Hepatic stellate cell (primary cell): ENCODE measurements at regions not wholly inside any gene's neighbourhood (a gene's known extent, or its start where the extent isn't known, plus 50 kb on each side); places are given as distances from the start of the nearest gene placed in this dataset.

Source experiments
- DNase-seq: peaks from one replicate; pipeline ENCODE4 v3.0.0; 2011; ENCODE audit warnings: low spot score

DNA sequence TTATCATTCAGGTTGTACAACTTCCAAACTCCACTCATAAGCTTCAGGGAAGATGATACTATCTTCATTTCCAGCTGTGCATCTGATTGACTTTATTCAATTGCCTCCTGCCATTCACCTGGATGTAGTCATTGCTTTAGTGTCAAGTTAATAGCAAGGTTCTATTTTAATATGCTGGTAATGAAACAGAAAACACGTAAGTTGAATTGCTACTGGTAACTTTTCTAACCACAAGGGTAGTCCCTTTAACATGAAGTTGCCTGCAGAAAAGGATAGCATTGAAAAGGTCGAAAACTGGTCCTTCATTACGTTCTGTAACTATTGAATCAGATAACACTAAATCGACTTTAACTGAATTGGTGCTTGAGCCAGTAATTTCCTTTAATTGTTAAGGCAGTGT lies 459.4 kb upstream of the CDH6 start:
- DNase-seq: no peak

DNA sequence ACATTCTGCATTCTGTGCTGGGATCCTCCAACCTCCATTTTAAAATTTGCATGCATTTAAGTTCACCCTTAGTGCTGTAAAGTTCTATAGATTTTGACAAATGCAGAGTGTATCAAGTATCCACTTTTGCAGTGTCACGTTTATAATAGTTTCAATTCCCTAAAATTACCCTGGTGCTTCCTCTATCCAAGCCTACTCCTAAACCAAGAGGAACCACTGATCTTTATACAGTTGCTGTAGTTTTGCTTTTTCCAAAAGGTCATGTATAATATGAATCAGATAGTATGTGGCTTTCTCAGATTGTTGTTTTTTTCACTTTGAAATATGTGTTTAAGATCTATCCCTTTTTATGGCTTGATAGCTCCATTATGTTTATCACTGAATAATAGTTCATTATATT lies 468.4 kb upstream of the CDH6 start:
- DNase-seq: no peak

DNA sequence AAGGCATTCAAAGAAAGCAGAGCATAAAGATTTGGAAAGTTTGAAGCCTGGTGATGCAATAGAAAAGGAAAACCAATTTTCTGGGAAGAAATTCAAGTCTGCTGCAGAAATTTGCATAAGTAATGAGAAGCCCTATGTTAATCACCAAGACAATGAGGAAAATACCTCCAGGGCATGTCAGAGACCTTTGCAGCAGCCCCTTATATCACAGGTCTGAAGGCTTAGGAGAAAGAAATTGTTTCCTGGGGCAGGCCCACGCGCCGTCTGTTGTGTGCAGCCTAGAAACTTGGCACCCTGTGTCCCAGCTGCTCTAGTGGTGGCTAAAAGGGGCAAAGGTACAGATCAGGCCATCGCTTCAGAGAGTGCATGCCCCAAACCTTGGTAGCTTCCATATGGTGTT lies 495.3 kb upstream of the CDH6 start:
- DNase-seq: no peak

DNA sequence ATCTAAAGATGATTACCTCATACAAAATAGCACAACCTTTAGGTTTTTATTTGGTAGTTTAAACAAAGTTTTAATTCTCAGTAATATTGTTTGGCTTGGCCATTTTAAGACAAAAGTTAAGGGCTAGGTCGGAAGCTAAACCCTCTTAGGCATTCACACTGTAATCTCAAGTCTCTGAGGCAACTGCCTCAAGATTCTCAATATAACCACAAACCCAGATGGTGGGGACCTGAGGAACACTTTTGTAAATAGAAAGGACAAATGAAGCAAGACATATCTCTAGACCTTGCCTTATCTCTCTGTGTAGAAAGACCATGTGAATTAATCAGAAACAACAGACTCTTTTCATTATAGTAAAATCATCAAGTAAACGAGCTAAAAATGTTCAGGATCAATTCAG lies 500.2 kb upstream of the CDH6 start:
- DNase-seq: no peak

DNA sequence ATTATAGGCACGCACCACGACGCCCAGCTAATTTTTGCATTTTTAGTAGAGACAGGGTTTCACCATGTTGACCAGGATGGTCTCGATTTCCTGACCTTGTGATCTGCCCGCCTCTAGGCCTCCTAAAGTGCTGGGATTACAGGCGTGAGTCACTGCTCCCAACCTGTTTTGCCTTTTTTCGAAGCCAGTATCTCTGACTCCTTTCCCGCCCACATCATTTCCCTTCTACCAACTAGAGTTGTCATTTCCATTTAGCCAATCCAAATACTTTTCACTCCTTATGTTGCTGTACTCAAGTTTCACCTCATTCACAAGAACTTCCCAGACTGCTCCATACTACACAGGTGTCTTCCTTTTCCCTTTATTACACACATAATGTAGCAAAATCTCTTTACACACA lies 502.6 kb upstream of the CDH6 start:
- no peak for DNase-seq

DNA sequence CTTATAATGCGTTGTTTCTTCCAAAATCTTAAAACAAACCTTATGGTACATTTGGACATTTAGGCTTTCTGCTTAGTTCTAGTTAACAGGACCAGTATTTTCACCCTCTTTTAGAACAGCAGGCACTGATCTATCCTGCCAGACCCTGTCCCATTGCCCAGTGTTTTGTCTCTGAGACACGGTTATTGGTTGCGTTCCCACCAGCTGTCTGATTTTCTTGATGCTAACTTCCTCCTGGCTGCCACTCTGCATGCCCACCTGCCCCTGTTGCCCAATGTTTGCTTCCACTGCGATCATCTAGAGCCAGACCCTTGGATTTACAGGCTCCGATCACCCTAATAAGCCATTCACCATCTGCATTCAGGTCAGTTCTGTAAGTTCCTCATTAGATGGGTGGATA lies 506.0 kb upstream of the CDH6 start:
- DNase-seq: no peak

DNA sequence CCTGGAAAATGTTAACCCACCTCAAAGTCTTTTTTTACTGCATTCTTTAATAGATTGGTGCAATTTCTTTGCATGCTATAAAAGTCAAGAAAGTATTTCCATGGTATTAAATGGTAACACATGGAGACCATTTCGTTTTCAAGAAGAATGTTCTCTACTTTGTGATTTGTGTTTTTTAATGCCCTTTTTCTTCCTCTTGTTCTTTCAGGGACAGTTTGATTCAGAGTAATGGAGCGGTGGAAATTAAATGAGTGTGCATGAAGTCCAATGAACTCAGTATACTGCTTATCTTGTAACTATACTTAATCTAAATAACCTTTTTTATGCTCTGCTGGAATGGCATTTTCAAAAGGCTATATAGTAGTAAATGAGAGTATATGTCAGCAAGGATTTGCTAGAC lies 507.0 kb upstream of the CDH6 start:
- DNase-seq: no peak

DNA sequence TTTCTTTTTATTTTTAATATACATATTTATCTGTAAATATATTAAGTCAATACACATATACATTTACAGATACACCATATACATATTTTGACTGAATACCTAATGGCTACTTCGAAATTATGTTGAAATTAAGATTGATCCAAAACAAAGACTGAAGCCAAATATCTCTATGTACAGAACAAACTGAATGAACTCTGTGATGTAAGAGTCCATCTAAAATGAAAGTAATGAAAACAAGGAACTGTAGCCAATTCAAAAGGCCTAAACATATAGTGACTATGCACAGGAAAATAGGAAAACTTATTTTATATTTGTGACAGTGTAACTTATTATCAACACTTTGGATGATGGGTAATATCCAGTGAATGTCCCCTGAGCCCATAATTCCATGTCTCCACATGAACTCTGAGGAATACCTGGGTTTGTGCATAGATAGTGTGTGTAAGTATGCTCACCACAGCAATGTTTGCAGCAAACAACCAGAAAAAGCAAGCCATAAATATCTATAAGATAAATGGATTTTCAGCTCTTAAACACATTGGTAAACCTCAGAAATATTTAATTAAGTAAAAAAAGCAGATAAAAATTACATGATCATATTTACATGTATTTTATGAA lies 517.2 kb upstream of the CDH6 start:
- DNase-seq: no peak

DNA sequence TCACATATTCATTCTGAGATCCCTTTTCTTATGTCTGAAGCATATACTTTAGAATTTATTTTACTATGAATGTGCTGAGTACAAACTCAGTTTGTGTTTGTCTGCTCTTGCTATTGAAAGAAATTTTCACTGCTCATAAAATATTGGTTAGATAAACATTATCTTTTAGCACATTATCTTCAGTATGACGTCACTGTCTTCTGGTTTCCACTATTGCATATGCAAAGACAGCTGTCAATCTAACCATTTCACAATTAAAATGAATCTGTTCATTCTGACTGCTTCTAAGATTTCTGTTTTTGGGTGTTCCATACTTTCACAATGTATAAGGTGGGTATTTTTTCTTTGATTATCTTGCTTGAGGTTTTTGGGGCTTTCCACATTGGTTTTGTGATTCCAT lies 526.2 kb upstream of the CDH6 start:
- no peak for DNase-seq

DNA sequence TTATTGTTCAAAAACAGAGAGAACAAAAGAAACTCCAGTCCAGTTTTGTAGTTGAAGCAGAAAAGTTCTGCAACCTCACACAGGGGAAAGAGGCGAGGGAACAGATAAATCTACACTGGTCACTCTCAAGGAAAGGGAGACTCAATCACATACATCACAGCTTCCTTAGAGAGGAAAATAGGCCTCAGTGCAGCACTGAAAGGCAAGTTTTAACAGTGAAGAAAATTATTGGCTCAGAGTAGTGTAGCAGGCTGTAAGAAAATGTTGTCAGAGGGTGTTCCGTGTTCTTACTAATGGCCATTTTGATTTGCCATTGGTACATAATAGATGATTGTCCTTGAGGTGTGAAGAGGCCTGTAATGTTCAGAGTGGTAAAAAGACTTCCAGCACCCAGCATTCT lies 530.0 kb upstream of the CDH6 start:
- no peak for DNase-seq

DNA sequence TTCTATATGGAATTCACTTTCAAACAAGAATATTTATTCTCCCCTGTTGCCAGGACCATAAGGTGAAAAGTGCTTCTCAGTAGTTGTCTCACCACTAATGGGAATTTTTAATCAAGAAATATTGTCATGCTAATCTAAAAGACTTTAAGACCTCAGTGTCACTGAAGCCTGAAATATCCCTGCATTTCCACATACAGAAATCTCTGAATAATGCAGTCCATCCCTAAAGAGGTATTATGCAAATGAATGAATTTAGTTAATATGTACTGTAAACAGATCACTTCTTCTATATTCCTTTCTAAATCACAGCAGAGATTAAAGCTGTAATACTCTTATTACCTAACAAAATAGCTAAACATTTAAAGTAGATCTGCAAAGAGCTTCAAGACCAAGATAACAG lies 531.1 kb upstream of the CDH6 start:
- no peak for DNase-seq

DNA sequence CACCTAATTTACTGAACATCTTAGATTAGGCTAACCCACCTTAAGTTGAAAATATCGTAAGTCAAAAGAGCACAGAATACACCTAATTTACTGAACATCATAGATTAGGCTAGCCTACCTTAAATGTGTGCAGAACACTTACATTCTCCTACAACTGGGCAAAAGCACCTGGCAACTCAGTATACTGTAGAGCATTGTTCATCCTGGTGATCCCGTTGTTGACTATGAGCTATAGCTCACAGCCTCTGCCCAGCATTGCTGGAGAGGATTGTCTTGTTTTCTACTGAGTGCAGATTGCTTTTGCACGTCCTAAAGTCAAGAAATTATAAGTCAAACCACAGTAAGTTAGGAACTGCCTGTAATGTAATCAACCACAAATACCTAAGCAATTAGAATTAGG lies 531.8 kb upstream of the CDH6 start:
- DNase-seq: no peak

DNA sequence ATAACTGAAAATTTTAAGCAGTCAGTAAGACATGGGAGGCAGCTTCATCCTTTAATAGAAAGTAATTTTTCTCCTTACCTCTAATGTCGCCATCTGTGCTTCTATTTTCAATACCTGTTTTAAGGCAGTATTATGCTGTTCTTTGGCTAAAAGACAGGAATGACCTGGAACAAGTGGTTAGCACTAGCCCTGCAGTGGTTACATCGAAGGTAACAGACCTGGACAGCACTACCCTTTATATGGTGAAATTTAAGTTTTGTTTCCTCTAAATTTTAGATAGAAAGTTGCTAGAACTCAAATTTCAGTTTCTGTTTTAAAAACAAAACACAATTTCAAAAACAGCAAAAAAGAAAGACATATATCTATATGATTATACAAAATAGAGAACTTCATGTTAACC lies 534.1 kb upstream of the CDH6 start:
- DNase-seq: no peak

DNA sequence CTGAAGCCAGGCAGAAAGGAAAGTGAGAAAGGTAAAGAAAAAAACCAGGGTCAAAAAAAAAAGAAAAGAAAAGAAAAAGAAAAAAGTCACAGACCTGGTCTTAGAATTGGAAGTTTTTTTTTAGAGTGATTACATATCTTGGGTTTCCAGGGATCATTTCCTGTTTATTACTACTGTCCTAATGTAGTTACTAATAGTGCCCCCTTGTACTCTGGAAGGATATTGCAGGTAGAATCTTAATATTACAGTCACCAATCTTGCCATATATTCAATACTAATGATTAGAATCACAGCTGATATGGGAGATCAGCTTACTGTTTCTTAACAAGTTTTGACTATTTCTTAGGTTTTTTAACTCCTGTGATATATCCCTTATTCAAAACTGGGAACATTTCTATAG lies 543.2 kb upstream of the CDH6 start:
- no peak for DNase-seq

DNA sequence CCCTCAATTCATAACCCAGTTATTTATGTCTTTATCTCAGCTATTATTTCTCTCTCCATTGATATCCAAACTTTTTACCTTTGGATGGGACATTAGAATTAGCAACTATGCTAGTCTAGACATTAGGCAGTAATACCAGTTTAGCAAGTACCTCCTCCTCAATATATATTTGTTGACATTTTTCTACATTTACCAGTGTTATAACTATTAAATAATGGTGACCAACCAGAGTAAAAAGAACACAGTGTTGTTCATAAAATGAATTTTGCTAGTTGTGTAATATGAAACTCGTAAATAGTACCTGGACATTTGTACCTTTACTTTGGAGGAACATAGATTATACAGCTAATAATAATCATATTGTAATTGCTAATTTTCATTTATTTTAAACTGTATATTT lies 554.6 kb upstream of the CDH6 start:
- DNase-seq: no peak

DNA sequence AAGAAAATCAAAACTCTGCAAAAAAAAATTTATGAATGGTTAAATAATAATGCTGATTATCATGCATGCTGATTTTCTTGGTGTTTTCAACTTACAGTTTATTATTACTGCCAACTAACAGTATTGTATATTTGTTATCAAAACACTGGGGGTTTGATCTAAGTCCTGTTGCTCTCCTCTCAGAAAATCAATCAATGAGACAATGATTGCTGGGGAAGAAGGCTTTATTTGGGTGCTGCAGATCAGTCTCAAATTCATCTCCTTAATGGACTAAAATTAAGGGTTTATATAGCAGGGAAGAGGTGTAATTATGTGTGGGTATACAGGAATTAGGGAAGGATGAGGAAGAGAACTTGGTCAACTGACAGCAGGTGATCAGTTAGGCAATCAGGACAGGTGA lies 565.5 kb upstream of the CDH6 start:
- DNase-seq: no peak

DNA sequence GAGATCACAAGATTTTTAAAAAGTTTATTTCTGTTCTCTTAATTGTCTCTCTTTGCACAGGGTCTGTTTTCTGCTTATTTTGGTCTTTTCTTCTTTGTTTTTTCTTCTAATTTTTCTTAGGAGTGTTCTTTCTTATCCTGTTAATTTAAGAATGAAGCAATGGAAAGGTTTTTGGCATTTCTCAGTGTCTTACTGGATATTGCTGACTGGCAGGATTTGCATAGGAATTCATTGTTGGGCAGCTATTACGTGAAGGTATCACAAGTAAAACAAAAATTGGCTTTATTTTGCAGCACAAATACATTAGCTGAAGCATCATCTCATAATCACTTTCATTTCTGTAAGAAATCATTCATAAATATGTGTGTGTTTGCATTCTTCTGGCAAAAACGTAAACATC lies 566.9 kb upstream of the CDH6 start:
- DNase-seq: no peak

DNA sequence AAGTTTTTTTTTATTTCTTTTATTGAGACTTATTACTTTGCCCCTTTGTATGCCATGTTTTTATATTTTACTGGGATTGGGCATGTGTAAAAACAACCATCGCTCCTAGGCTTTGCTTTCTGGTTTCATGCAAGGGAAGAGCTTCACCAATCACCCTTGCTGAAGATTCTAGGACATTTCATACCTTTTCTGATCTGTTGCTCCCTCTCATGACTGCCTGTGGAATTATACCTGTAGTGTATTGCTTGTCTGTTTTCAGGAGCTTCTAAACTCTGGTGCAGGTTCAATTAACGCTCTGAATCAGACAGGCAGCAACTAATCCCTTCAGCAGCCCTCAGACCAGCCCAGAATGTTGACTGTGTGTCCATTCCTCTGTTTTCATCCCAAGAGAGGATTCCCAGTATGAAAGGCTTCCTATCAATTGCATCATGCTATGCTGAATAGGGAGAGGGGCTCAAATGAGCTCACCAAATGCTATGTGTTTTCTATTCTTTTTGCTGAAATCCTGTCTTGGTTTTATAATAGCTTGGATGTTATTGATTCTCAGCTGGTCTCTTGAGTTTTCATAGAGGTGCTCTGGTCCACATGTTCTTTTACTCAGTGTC lies 572.9 kb upstream of the CDH6 start:
- DNase-seq: no peak

DNA sequence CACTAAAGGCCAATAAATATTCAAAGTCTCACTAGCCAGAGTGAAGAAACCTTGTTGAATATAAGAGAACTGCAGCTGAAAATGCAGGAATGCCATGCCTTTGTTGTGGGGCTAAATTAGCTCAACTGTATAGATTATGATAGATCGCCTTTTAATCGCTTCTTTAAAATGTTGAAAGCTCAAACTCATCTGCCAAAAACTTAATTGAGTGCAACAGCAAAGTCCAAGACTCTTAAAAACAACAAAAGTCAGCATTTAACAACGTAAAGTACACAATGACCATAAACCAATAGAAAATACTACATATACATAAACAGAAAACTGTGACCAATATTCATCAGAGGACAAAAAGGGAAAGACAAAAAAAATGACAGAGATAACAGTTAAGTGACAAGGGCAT lies 585.0 kb upstream of the CDH6 start:
- no peak for DNase-seq

DNA sequence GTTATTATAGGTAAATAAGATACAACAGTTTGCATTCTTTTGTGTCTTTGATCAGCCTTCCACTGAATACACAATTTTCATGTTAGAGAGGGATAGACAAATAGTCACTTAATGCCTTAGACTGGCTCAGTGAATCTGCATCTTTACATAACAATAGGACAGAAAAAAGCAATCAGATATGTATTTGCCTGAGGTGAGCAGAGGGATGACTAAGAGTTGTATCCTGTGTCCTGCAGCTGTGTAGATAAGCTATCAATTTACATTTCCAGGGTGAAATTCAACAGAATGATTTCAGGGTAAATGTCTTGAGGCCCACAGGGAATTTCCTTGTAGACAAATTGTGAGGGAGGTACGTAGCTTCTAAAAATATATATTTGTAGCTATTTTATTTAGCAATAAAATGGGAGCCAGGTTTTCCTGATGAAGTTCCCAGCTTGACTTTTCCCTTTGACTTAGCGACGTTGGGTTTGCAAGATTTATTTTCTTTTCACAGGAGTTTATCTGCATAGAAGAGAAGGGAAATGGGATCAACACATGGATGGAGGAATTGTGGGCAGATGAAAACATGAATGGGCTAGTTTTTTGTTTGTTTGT lies 586.1 kb upstream of the CDH6 start:
- no peak for DNase-seq

DNA sequence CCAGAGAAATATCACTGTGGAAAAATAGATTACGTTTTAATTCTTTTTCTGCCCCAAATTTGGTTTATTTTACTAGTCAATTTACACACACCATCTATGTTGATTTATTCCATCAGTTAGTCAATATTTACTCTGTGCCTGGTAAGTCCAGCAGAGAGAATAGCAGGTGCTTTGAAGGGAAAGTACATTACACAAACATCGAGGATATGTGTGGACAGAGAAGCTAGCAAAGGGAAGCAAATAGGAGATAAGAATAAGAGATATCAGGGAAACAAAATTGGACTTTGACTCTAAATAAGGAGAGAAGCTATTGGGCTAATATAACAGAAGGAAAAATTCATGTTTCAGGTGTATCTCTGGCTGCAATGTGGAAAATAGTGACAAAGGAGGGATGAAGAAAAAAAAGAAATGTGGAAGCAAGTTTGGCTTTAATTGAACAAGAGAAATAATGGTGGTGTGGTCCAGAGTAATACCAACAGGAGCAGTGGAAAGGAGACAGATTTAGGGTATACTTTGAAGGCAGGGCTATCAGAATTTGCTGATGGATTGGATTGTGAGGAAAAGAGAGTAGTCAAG lies 587.7 kb upstream of the CDH6 start:
- no peak for DNase-seq

DNA sequence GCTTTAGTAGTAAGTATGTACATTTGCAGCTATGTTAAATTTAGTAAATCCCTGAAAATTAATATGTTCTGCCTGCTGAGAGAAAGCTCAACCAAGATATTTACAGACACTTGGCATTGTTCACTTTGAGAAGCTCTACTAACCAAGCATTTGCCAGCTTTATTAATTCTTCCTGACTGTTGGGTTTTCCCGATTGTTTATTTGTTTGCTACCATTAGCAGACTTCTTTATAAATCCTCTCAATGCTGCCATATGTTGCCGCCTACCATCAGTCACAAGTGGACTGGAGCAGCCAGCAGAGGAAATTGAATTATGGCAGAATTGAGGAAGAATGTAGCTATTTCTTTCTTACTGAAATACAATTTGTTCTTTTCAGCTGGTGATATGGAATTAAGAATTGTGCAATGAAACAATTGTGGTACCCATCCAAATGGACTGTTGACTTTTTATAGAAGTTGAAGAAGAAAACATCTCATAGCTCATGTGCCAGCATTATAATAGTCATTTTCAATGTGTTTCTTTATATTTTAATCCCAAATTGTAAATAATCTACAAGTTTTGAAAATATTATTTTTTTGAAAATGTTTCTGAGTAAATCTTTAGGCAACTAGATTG lies 588.7 kb upstream of the CDH6 start:
- no peak for DNase-seq

DNA sequence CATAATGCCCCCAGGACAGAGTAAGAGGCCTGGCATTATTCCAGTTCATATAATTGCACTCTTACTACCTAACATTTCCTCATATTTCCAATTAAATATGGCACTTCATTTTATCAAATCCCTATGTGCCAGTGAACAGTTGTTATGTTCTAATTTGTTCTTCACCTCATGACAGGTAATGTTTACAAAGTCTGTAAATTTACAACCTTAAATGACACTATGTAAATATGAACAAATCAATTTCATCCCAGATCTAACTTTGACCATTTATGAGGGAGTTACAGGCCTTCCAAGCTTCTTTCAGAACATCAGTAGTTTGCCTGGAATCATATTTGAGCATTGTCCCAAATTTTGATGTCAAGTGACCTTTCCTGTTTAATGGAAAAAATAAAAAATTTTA lies 592.6 kb upstream of the CDH6 start:
- no peak for DNase-seq
